ENCODE measurements at regions not wholly inside any gene's neighbourhood (a gene's known extent, or its start where the extent isn't known, plus 50 kb on each side); places are given as distances from the start of the nearest gene placed in this dataset.

DNA sequence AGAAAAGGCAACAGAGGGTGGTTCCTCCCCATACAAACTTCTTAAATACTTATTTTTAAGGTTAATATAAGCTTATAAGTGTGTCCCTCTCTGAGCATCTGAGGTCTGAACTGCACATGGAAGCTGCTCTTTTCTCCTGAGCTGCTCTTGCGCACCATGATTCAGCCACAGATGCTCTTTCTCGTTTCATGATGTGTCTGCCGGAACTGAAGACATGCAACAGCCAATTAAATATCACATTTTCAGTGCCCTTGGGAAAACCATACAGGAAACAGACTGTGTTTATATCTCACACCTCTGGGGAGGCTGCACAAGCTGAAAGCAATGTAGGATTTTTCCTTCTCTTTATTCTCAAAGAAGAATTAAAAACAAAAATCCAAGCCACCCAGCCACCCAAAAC is 96.8 kb upstream of the NREP start:
- no TSS peak for BruUV-seq (replicated peaks)
- H3F3A ChIP-seq (ENCODE audit: insufficient read depth, low read depth) = no peaks in the 10 kb centered on the region
- no peak overlapping the region for H2AFZ ChIP-seq
- H3K79me2 ChIP-seq (ENCODE audit: low read depth) = no peaks in the 10 kb centered on the region
- no peaks in the 10 kb centered on the region for H4K20me1 ChIP-seq (ENCODE audit: insufficient read depth)
- no peaks in the 10 kb centered on the region for H3K9me3 ChIP-seq (ENCODE audit: insufficient read depth, low read depth)
- DNase-seq = no peak
- H3K4me3 ChIP-seq = no peak overlapping the region
- CTCF ChIA-PET = no interaction called here
- no peaks in the 10 kb centered on the region for H3K36me3 ChIP-seq (ENCODE audit: low read depth)
- no peaks in the 10 kb centered on the region for H3K4me1 ChIP-seq (replicated peaks; ENCODE audit: insufficient read depth)
- H3K27me3 ChIP-seq (ENCODE audit: insufficient read depth, low read depth) = no peaks in the 10 kb centered on the region
- no peak overlapping the region for H3K27ac ChIP-seq
- no peaks in the 10 kb centered on the region for H3K9me2 ChIP-seq (ENCODE audit: insufficient read depth)
- TF ChIP-seq EZH2 (IDR thresholded peaks at IDR 0.05; ENCODE audit: low read depth) = no peak
- TF ChIP-seq, protein P1, sequence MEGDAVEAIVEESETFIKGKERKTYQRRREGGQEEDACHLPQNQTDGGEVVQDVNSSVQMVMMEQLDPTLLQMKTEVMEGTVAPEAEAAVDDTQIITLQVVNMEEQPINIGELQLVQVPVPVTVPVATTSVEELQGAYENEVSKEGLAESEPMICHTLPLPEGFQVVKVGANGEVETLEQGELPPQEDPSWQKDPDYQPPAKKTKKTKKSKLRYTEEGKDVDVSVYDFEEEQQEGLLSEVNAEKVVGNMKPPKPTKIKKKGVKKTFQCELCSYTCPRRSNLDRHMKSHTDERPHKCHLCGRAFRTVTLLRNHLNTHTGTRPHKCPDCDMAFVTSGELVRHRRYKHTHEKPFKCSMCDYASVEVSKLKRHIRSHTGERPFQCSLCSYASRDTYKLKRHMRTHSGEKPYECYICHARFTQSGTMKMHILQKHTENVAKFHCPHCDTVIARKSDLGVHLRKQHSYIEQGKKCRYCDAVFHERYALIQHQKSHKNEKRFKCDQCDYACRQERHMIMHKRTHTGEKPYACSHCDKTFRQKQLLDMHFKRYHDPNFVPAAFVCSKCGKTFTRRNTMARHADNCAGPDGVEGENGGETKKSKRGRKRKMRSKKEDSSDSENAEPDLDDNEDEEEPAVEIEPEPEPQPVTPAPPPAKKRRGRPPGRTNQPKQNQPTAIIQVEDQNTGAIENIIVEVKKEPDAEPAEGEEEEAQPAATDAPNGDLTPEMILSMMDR (conservative IDR thresholded peaks at IDR 0.05) = no peak
- POLR2A ChIA-PET (ENCODE audit: unreplicated experiment) = no interaction called here
- intact Hi-C loops (cut with micrococcal nuclease; ENCODE audit: unreplicated experiment) = no loop called here
- H3K4me2 ChIP-seq = no peak overlapping the region

DNA sequence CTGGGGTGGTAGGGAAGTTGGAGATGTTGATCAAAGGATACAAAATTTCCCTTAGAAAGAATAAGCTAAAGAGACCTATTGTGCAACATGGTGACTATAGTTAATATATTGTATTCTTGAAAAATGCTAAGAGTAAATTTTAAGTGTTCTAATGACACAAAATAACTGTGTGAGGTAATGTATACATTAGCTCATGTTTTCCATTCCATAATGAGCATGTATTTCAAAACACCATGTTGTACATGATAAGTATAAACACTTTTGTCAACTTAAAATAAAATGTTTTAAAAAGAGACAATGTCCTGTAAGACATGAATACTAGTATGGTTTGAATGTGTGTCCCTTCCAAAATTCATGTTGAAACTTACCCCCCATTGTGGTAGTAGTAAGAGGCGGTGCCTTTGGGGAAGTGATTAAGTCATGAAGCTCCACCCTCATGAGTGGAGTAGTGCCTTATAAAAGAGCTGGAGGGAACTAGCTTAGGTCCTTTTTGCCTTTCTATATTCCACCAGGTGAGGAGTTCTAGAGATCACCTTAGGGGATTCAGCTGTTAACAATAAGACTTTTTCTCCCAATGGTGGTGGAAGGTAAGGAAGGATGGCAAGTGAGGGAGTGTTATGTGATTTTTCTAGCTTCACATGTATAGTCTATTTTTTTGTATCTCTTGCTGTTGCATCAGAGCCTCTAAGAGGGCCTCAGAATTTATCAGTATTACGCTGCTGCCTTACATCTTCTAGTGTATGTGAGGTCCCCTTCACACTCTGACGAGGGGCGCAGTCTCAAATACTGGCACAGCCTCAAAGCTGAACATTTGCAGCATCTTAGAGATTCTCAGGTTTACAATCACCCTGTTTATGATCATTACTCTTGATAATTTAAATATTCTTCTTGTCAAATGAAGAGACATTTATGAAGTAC is 94.9 kb upstream of the NREP start:
- POLR2A ChIA-PET (ENCODE audit: unreplicated experiment) = no interaction called here
- no peaks in the 10 kb centered on the region for H3K4me1 ChIP-seq (replicated peaks; ENCODE audit: insufficient read depth)
- no peak overlapping the region for H2AFZ ChIP-seq
- no peaks in the 10 kb centered on the region for H3K36me3 ChIP-seq (ENCODE audit: low read depth)
- H3K79me2 ChIP-seq (ENCODE audit: low read depth) = no peaks in the 10 kb centered on the region
- no peaks in the 10 kb centered on the region for H3F3A ChIP-seq (ENCODE audit: insufficient read depth, low read depth)
- TF ChIP-seq EZH2 (IDR thresholded peaks at IDR 0.05; ENCODE audit: low read depth) = no peak
- TF ChIP-seq, protein P1 (conservative IDR thresholded peaks at IDR 0.05) = no peak
- no peak overlapping the region for H3K4me2 ChIP-seq
- H3K27me3 ChIP-seq (ENCODE audit: insufficient read depth, low read depth) = no peaks in the 10 kb centered on the region
- H3K9me2 ChIP-seq (ENCODE audit: insufficient read depth) = no peaks in the 10 kb centered on the region
- no peak for DNase-seq
- CTCF ChIA-PET = no interaction called here
- intact Hi-C loops (cut with micrococcal nuclease; ENCODE audit: unreplicated experiment) = no loop called here
- H4K20me1 ChIP-seq (ENCODE audit: insufficient read depth) = no peaks in the 10 kb centered on the region
- no TSS peak for BruUV-seq (replicated peaks)
- H3K4me3 ChIP-seq = no peak overlapping the region
- no peak overlapping the region for H3K27ac ChIP-seq
- H3K9me3 ChIP-seq (ENCODE audit: insufficient read depth, low read depth) = no peaks in the 10 kb centered on the region

DNA sequence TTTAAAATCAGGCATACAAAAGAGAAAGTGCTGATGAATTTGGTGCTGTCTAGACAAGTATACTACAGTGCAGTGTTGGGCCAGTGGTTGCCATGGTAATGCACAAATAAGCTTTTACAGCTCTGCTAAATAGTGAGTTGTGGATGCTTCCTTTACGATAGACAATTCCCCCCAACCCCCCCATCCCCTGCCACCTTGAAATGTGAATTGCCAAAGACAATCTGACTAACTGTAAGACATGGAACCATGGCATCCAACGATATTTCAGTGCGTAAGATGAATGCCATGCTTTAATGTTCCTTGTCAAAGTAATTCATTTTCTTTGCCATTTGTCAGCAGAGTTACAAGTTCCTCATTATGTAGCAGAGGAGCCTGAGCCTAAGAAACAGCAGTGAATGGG is 91.5 kb upstream of the NREP start:
- TF ChIP-seq EZH2 (IDR thresholded peaks at IDR 0.05; ENCODE audit: low read depth) = no peak
- TF ChIP-seq, protein P1 (conservative IDR thresholded peaks at IDR 0.05) = no peak
- Histone ChIP-seq H3K36me3 (ENCODE audit: low read depth) (no peaks in the 10 kb centered on the region), H3F3A (ENCODE audit: insufficient read depth, low read depth) (no peaks in the 10 kb centered on the region), H3K4me1 (replicated peaks; ENCODE audit: insufficient read depth) (no peaks in the 10 kb centered on the region), H3K4me2 (no peak overlapping the region), H3K27ac (no peak overlapping the region), H3K9me2 (ENCODE audit: insufficient read depth) (no peaks in the 10 kb centered on the region), H3K79me2 (ENCODE audit: low read depth) (no peaks in the 10 kb centered on the region), H3K27me3 (ENCODE audit: insufficient read depth, low read depth) (no peaks in the 10 kb centered on the region), H4K20me1 (ENCODE audit: insufficient read depth) (no peaks in the 10 kb centered on the region), H2AFZ (no peak overlapping the region), H3K9me3 (ENCODE audit: insufficient read depth, low read depth) (no peaks in the 10 kb centered on the region), H3K4me3 (no peak overlapping the region)
- DNase-seq = no peak
- POLR2A ChIA-PET (ENCODE audit: unreplicated experiment) = no interaction called here
- intact Hi-C loops (cut with micrococcal nuclease; ENCODE audit: unreplicated experiment) = no loop called here
- no TSS peak for BruUV-seq (replicated peaks)
- CTCF ChIA-PET = no interaction called here
